SK-N-SH (cell line): ENCODE measurements at regions not wholly inside any gene's neighbourhood (a gene's known extent, or its start where the extent isn't known, plus 50 kb on each side); places are given as distances from the start of the nearest gene placed in this dataset.

Experiments
- CTCF ChIP-seq: fragments of 200-600 bp; sonication (generic); IDR thresholded peaks from 2 replicates; pipeline ENCODE4 v1.6.1; 2017; ENCODE audit warnings: antibody characterized with exemption, mild to moderate bottlenecking, moderate library complexity
- FOXM1 ChIP-seq: IDR thresholded peaks from 2 replicates; pipeline ENCODE4 v1.4.0; 2012; ENCODE audit warnings: low read depth, mild to moderate bottlenecking
- MXI1 ChIP-seq: IDR thresholded peaks from 2 replicates; pipeline ENCODE4 v1.6.1; 2012; ENCODE audit warnings: mild to moderate bottlenecking, low read depth, low read length, improper control_type of control experiment
- POLR2AphosphoS5 ChIP-seq: IDR thresholded peaks from 2 replicates; pipeline ENCODE4 v1.6.1; 2012; ENCODE audit warnings: low read depth, low read length
- USF1 ChIP-seq: IDR thresholded peaks from 2 replicates; pipeline ENCODE4 v1.4.0; 2012; ENCODE audit warnings: low read depth, borderline replicate concordance
- TF ChIP-seq, protein P1 (sequence below): IDR thresholded peaks from 2 replicates; pipeline ENCODE4 v1.4.0; 2012; ENCODE audit warnings: low read depth

GRCh38 chr2:79370976-79371538 lies 141.8 kb upstream of the CTNNA2 start:
- TF ChIP-seq POLR2AphosphoS5, result no peak
- TF ChIP-seq MXI1, result no peak
- TF ChIP-seq CTCF, result no peak
- TF ChIP-seq FOXM1, result no peak
- TF ChIP-seq, protein P1, sequence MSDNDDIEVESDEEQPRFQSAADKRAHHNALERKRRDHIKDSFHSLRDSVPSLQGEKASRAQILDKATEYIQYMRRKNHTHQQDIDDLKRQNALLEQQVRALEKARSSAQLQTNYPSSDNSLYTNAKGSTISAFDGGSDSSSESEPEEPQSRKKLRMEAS, result no peak
- TF ChIP-seq USF1, result no peak
